ENCODE measurements at regions not wholly inside any gene's neighbourhood (a gene's known extent, or its start where the extent isn't known, plus 50 kb on each side); places are given as distances from the start of the nearest gene placed in this dataset.

GRCh38 chr6:22882581-22882980, 313.2 kb downstream of the HDGFL1 start (continued):
- TF ChIP-seq EHMT2 (IDR thresholded peaks at IDR 0.05; ENCODE audit: low read depth) (no peak), GATA3 (IDR thresholded peaks at IDR 0.05; ENCODE audit: borderline replicate concordance) (no peak)

- FAIRE-seq (no peak), ATAC-seq (no peak), DNase-seq (ENCODE audit: low read depth in 1 of 2, low spot score in 1 of 2) (no peak)
- Histone ChIP-seq H3K9me3 (no peaks in the 10 kb centered on the region), H3K27ac (peak overlapping the region; percentile 5 to 67; a peak in 5 of 6 replicates), H3K4me1 (peaks cover 26% of the 10 kb centered on the region), H3K4me3 (no peak overlapping the region), H3K4me2 (no peak overlapping the region)
- ChIA-PET CTCF (no interaction called here), POLR2A (no interaction called here)
- 79% methylated on average over 7 of the region's 7 CpGs for WGBS (ENCODE audit: missing lambda C conversion rate)
- TF ChIP-seq CTCF (IDR thresholded peaks at IDR 0.05) (no peak), SMC3 (IDR thresholded peaks at IDR 0.05) (no peak), BCL3 (IDR thresholded peaks at IDR 0.05) (no peak), ATOH8 (CRISPR knock-in tag; IDR thresholded peaks at IDR 0.05; ENCODE audit: low read depth) (no peak), HOXA7 (CRISPR knock-in tag; IDR thresholded peaks at IDR 0.05) (no peak), KDM1A (IDR thresholded peaks at IDR 0.05; ENCODE audit: low read depth) (no peak), HOXB5 (CRISPR knock-in tag; IDR thresholded peaks at IDR 0.05) (no peak), RARB (CRISPR knock-in tag; IDR thresholded peaks at IDR 0.05) (no peak), HOXB13 (CRISPR knock-in tag; IDR thresholded peaks at IDR 0.05; ENCODE audit: low read depth) (no peak), ELK1 (IDR thresholded peaks at IDR 0.05; ENCODE audit: low read depth, low read length) (no peak), FOXS1 (CRISPR knock-in tag; IDR thresholded peaks at IDR 0.05) (no peak)
Measured at GRCh38 chr6:22883061-22883717, 313.8 kb downstream of the HDGFL1 start.

- Histone ChIP-seq H3K4me1 (peaks cover 35% of the 10 kb centered on the region), H3K4me2 (no peak overlapping the region), H3K4me3 (no peak overlapping the region), H3K9me3 (no peaks in the 10 kb centered on the region), H3K27ac (peak overlapping the region in 1 of 2 experiments; percentile 67; a peak in 1 of 6 replicates)
- TF ChIP-seq CHD4 (IDR thresholded peaks at IDR 0.05; ENCODE audit: borderline replicate concordance) (no peak), HOXB13 (CRISPR knock-in tag; IDR thresholded peaks at IDR 0.05; ENCODE audit: low read depth) (no peak), EHF (CRISPR knock-in tag; IDR thresholded peaks at IDR 0.05) (no peak), FOSB (CRISPR knock-in tag; IDR thresholded peaks at IDR 0.05) (no peak)
- 93% methylated on average over 6 of the region's 6 CpGs for WGBS (ENCODE audit: missing lambda C conversion rate)
- DNase-seq (ENCODE audit: low read depth in 1 of 2, low spot score in 1 of 2), result no peak
- ATAC-seq, result no peak
- ChIA-PET POLR2A (no interaction called here), CTCF (no interaction called here)
- FAIRE-seq, result no peak
Measured at GRCh38 chr6:22884456-22884855, 315.1 kb downstream of the HDGFL1 start.

Data from A549 (cell line).